ENCODE measurements at regions not wholly inside any gene's neighbourhood (a gene's known extent, or its start where the extent isn't known, plus 50 kb on each side); places are given as distances from the start of the nearest gene placed in this dataset.
"Not testable (repeated sequence)": the region's sequence is repeated elsewhere in the genome, so short reads cannot be mapped to it uniquely, and the experiment has no call there.

GRCh38 chr4:112946127-112946526 is 103.3 kb upstream of the ANK2 start:
- no peak for DNase-seq (ENCODE audit: low spot score)

GRCh38 chr4:112947616-112948015 is 101.8 kb upstream of the ANK2 start:
- DNase-seq (ENCODE audit: low spot score), result no peak

- DNase-seq (ENCODE audit: low spot score), result no peak
Observed at GRCh38 chr4:112951362-112952312, 97.8 kb upstream of the ANK2 start.

- no peak for DNase-seq (ENCODE audit: low spot score)
Observed at GRCh38 chr4:112952313-112952700, 97.1 kb upstream of the ANK2 start.

GRCh38 chr4:112953262-112953661 is 96.2 kb upstream of the ANK2 start:
- no peak for DNase-seq (ENCODE audit: low spot score)

GRCh38 chr4:112954286-112954685 is 95.2 kb upstream of the ANK2 start:
- DNase-seq (ENCODE audit: low spot score), result no peak

- DNase-seq (ENCODE audit: low spot score), result no peak
Observed at GRCh38 chr4:112956484-112956896, 93.0 kb upstream of the ANK2 start.

GRCh38 chr4:112957764-112958163 is 91.7 kb upstream of the ANK2 start:
- DNase-seq (ENCODE audit: low spot score), result not testable (repeated sequence)

GRCh38 chr4:112966701-112967488 is 82.6 kb upstream of the ANK2 start:
- DNase-seq (ENCODE audit: low spot score), result no peak

GRCh38 chr4:112968451-112969159 is 80.8 kb upstream of the ANK2 start:
- no peak for DNase-seq (ENCODE audit: low spot score)

GRCh38 chr4:112970903-112971302 is 78.5 kb upstream of the ANK2 start:
- DNase-seq (ENCODE audit: low spot score), result no peak

- DNase-seq (ENCODE audit: low spot score), result no peak
Observed at GRCh38 chr4:112973750-112974251, 75.7 kb upstream of the ANK2 start.

- no peak for DNase-seq (ENCODE audit: low spot score)
Observed at GRCh38 chr4:112975567-112976355, 73.7 kb upstream of the ANK2 start.

GRCh38 chr4:112978691-112979472 is 70.6 kb upstream of the ANK2 start:
- no peak for DNase-seq (ENCODE audit: low spot score)

GRCh38 chr4:112979881-112980421 is 69.5 kb upstream of the ANK2 start:
- no peak for DNase-seq (ENCODE audit: low spot score)

GRCh38 chr4:112982680-112983079 is 66.8 kb upstream of the ANK2 start:
- DNase-seq (ENCODE audit: low spot score), result no peak

GRCh38 chr4:112994732-112995464 is 54.6 kb upstream of the ANK2 start:
- no peak for DNase-seq (ENCODE audit: low spot score)
